ENCODE measurements at regions not wholly inside any gene's neighbourhood (a gene's known extent, or its start where the extent isn't known, plus 50 kb on each side); places are given as distances from the start of the nearest gene placed in this dataset.
"Not testable (repeated sequence)": the region's sequence is repeated elsewhere in the genome, so short reads cannot be mapped to it uniquely, and the experiment has no call there.

DNA sequence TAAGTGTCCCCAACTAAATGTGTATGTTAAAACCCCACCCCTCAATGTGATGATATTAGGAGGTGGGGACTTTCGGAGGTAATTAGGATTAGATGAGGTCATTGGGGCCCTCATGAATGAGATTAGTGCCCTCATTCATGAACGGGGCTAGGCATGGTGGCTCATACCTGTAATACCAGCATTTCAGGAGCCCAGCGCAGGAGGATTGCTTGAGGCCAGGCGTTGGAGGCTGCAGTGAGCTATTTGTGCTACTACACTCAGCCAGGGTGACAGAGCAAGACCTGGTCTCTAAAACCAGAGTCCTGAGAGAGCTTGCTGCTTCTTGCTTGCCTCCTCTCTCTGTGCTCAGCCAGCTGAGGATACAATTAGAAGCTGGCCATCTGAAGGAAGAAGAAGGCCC is 62.1 kb upstream of the HSPA9 start:
- DNase-seq (ENCODE audit: low read depth, low spot score) = no peak
- in situ Hi-C loops (cut with HindIII; ENCODE audit: low pct_unique_long_range_greater_than_20kb, low sequenced_read_pairs) = no loop called here

- DNase-seq (ENCODE audit: low read depth, low spot score) = no peak
- in situ Hi-C loops (cut with HindIII; ENCODE audit: low pct_unique_long_range_greater_than_20kb, low sequenced_read_pairs) = no loop called here
These were observed 61.3 kb upstream of the HSPA9 start for GRCh38 chr5:138636398-138636944.

DNA sequence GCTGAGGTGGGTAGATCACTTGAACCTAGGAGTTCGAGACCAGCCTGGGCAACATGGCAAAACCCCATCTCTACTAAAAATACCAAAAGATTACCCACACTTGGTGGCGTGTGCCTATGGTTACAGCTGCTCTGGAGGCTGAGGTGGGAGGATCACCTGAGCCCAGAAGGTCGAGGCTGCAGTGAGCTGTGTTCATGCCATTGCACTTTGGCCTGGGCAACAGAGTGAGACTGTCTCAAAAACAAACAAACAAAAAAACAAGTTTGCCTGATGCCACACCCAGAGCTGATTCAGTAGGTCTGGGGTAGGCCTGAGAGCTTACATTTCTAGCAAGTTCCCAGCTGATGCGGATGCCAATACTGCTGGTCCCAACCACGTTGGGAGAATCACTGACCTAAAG is 60.5 kb upstream of the HSPA9 start:
- no peak for DNase-seq (ENCODE audit: low read depth, low spot score)
- in situ Hi-C loops (cut with HindIII; ENCODE audit: low pct_unique_long_range_greater_than_20kb, low sequenced_read_pairs) = no loop called here

GRCh38 chr5:138635265-138635664 is 60.1 kb upstream of the HSPA9 start:
- in situ Hi-C loops (cut with HindIII; ENCODE audit: low pct_unique_long_range_greater_than_20kb, low sequenced_read_pairs) = no loop called here
- peak; percentile 71 for DNase-seq (ENCODE audit: low read depth, low spot score)

DNA sequence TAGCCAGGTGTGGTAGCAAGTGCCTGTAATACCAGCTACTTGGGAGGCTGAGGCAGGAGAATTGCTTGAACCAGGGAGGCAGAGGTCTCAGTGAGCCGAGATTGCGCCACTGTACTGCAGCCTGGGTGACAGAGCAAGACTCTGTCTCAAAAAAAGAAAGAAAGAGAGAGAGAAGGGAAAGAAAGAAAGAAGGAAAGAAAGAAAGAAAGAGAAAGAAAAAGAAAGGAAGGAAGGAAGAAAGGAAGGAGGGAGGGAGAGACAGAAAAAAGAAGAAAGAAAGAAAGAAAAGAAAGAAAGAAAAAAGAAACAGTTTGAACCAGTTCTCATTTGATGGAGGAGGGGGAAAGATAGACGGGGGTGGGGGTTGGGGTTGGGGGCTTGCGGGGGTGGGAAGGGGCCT is 59.6 kb upstream of the HSPA9 start:
- DNase-seq (ENCODE audit: low read depth, low spot score); in situ Hi-C loops (cut with HindIII; ENCODE audit: low pct_unique_long_range_greater_than_20kb, low sequenced_read_pairs): not testable (repeated sequence)

DNA sequence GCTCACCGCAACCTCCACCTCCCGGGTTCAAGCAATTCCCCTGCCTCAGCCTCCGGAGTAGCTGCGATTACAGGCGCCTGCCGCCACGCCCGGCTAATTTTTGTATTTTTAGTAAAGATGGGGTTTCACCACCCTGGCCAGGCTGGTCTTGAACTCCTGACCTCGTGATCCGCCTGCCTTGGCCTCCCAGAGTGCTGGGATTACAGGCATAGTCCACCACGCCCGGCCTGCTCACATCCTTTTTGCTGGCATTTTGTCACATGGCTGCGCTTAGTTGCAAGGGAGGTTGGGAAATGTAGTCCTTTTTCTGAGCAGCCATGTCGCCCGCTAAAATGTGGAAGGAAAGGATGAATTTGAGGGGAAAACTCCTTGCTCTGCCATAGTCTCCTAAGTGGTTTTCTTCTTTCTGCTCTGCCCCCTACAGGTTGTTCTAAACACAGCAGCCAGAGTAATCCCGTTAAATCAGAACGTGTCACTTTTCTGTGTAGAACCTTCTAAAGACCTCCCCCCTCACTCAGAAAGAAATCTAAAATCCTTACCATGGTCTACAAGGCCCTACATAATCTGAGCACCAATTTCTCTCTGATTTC is 57.8 kb upstream of the HSPA9 start:
- in situ Hi-C loops (cut with HindIII; ENCODE audit: low pct_unique_long_range_greater_than_20kb, low sequenced_read_pairs) = no loop called here
- peak; percentile 97 for DNase-seq (ENCODE audit: low read depth, low spot score)

DNA sequence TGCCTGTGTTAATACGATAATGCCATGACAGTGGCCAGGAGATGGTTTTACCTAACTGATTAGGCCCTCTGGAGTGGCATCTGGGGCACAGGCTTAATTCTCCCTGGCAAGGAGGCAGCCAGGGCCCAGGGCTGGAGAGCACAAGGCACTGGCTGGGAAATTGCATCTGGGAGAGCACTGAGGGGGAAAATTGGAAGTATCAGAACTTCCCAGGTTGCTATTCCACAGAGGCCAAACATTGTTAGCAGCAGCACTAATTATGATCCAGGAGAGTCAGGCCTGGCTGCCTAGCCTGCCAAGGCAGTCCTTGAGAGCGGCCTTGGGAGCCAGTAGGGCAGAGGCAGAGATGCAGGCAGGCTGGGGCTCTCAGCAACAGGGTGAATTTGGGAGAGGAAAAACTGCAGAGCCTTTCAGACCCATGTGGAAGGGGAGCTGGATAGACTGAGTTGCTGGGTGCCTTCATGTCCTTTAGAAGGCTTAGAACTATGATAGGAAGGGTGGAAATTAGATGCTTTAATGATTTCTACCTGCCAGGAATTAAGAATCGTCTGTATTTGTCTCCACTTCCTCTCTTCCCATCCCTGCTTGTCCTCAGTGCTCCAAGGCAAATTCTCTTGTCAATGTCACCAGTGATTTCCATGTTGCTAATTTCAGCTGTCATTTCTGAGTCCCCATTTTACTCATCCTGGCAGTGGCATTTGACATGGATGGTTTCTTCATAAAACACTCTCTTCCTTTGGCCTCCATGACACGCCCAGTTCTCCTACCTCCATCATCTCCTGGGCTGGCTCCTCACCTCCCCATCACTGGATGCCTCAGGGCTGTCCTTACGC is 56.1 kb upstream of the HSPA9 start:
- no peak for DNase-seq (ENCODE audit: low read depth, low spot score)
- in situ Hi-C loops (cut with HindIII; ENCODE audit: low pct_unique_long_range_greater_than_20kb, low sequenced_read_pairs) = no loop called here

DNA sequence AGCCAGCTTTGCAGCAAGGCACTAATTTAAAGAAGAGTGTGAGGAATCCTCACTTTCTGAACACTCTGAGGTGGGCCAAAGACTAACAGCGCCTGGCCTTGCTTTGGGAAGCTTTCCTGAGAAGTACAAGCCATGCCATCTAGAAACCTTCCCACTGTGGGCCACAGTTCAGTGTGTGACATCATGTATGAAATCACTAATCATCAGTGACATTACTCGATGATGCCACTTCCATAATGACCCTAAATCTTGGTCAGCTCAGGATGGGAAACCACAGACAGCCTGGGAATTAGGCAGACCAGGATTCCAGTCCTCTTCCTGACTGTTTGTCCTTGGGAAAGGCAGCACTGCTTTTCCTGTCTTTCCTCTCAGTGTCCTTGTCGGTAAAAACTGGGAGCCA is 54.2 kb upstream of the HSPA9 start:
- DNase-seq (ENCODE audit: low read depth, low spot score) = no peak
- in situ Hi-C loops (cut with HindIII; ENCODE audit: low pct_unique_long_range_greater_than_20kb, low sequenced_read_pairs) = no loop called here

DNA sequence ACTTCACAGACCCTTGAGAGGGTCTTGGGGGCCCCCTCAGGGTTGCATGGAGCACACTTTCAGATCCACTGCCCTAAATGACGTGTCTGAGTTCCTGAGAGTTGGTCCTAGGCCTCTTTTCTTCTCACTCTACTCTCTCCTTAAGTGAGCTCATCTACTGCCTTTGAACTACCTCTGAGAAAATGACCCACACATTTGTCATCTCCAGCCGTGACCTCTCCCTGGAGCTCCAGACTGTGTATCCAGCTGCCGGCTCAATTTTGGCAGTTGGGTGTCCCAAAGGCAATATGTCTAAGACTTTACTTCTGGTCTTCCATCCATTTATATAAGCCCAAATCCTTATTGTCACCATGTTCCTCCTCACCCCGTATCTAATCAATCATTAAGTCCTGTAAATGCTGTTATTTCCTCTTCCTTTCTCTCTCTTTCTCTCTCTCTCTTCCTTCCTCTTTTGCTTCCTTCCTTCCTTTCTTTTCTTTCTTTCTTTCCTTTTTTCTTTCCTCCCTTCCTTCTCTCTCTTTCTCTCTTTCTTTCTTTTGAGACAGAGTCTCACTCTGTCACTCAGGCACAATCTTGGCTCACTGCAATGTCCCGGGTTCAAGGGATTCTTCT is 51.2 kb upstream of the HSPA9 start:
- no peak for DNase-seq (ENCODE audit: low read depth, low spot score)
- in situ Hi-C loops (cut with HindIII; ENCODE audit: low pct_unique_long_range_greater_than_20kb, low sequenced_read_pairs) = no loop called here

DNA sequence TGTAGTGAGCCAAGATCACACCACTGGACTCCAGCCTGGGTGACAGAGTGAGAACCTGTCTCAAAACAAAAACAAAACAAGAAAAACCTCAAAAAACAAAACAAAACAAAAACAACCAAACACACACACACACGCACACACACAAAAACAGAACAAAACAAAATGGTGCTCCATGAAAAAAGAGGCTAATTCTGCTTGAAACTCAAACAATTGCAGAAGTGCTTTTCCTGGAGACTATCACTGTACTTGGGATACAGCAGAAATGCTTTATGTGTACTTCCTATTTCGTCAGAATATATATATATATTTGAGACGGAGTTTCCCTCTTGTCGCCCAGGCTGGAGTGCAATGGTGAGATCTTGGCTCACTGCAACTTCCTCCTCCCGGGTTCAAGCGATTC is 49.9 kb upstream of the HSPA9 start:
- in situ Hi-C loops (cut with HindIII; ENCODE audit: low pct_unique_long_range_greater_than_20kb, low sequenced_read_pairs) = no loop called here
- no peak for DNase-seq (ENCODE audit: low read depth, low spot score)
